ENCODE measurements at regions not wholly inside any gene's neighbourhood (a gene's known extent, or its start where the extent isn't known, plus 50 kb on each side); places are given as distances from the start of the nearest gene placed in this dataset.

- TF ChIP-seq SIN3A (IDR thresholded peaks at IDR 0.05; ENCODE audit: borderline replicate concordance, insufficient read depth, low read depth, low read length) (no peak), CTCF (IDR thresholded peaks at IDR 0.05) (no peak), REST (IDR thresholded peaks at IDR 0.05; ENCODE audit: insufficient read depth in 1 of 2, low read depth in 2 of 2, low read length in 1 of 2) (no peak), POLR2AphosphoS5 (IDR thresholded peaks at IDR 0.05; ENCODE audit: low read depth, low read length) (no peak), TCF7L2 (IDR thresholded peaks at IDR 0.05; ENCODE audit: low read depth, low read length) (no peak)
- no peaks in the 10 kb centered on the region for H3K9me3 ChIP-seq (ENCODE audit: control insufficient read depth, insufficient read depth, low read depth, low read length)
- in situ Hi-C loops (cut with HindIII; ENCODE audit: low pct_unique_long_range_greater_than_20kb, low sequenced_read_pairs) = no loop called here
- no peak overlapping the region for H3K27ac ChIP-seq (ENCODE audit: low read length)
- intact Hi-C loops (cut with micrococcal nuclease; ENCODE audit: unreplicated experiment) = no loop called here
- DNase-seq (ENCODE audit: low read depth, low spot score) (no peak), ATAC-seq (no peak)
- no TSS peak for BruUV-seq (replicated peaks)
- H3K27me3 ChIP-seq (ENCODE audit: control insufficient read depth, insufficient read depth, low read length) = no peaks in the 10 kb centered on the region
- no peak overlapping the region for H3K4me3 ChIP-seq (ENCODE audit: low read depth in 2 of 2, low read length in 2 of 2)
- no peaks in the 10 kb centered on the region for H3K4me1 ChIP-seq (ENCODE audit: control insufficient read depth, insufficient read depth, low read length)
- ChIA-PET POLR2A (no interaction called here), CTCF (no interaction called here)
- H3K36me3 ChIP-seq (ENCODE audit: control insufficient read depth, insufficient read depth, low read length) = no peaks in the 10 kb centered on the region
Observed at GRCh38 chr2:19457809-19458208, 99.4 kb upstream of the OSR1 start.

- no peak for ATAC-seq
- BruUV-seq (replicated peaks) = no TSS peak
Observed at GRCh38 chr2:19456705-19457309, 98.4 kb upstream of the OSR1 start.

More at GRCh38 chr2:19456705-19457309, 98.4 kb upstream of the OSR1 start:
- no peaks in the 10 kb centered on the region for H3K27me3 ChIP-seq (ENCODE audit: control insufficient read depth, insufficient read depth, low read length)
- no peak overlapping the region for H3K27ac ChIP-seq (ENCODE audit: low read length)
- TF ChIP-seq REST (IDR thresholded peaks at IDR 0.05; ENCODE audit: insufficient read depth in 1 of 2, low read depth in 2 of 2, low read length in 1 of 2) (no peak), POLR2AphosphoS5 (IDR thresholded peaks at IDR 0.05; ENCODE audit: low read depth, low read length) (no peak), TCF7L2 (IDR thresholded peaks at IDR 0.05; ENCODE audit: low read depth, low read length) (no peak), SIN3A (IDR thresholded peaks at IDR 0.05; ENCODE audit: borderline replicate concordance, insufficient read depth, low read depth, low read length) (no peak), CTCF (IDR thresholded peaks at IDR 0.05) (no peak)
- ChIA-PET POLR2A (no interaction called here), CTCF (no interaction called here)
- H3K9me3 ChIP-seq (ENCODE audit: control insufficient read depth, insufficient read depth, low read depth, low read length) = no peaks in the 10 kb centered on the region
- in situ Hi-C loops (cut with HindIII; ENCODE audit: low pct_unique_long_range_greater_than_20kb, low sequenced_read_pairs) (no loop called here), intact Hi-C loops (cut with micrococcal nuclease; ENCODE audit: unreplicated experiment) (no loop called here)
- H3K4me1 ChIP-seq (ENCODE audit: control insufficient read depth, insufficient read depth, low read length) = no peaks in the 10 kb centered on the region
- DNase-seq (ENCODE audit: low read depth, low spot score) = no peak
- H3K4me3 ChIP-seq (ENCODE audit: low read depth in 2 of 2, low read length in 2 of 2) = no peak overlapping the region
- no peaks in the 10 kb centered on the region for H3K36me3 ChIP-seq (ENCODE audit: control insufficient read depth, insufficient read depth, low read length)
